GM20000 (cell line): ENCODE measurements at regions not wholly inside any gene's neighbourhood (a gene's known extent, or its start where the extent isn't known, plus 50 kb on each side); places are given as distances from the start of the nearest gene placed in this dataset.

ENCODE experiments used
- DNase-seq: peaks from one replicate; pipeline ENCODE4 v3.0.0; 2012; ENCODE audit warnings: low spot score
- CTCF ChIP-seq: IDR thresholded peaks from 2 replicates; pipeline ENCODE4 v1.5.1; 2012; ENCODE audit warnings: mild to moderate bottlenecking, control low read depth; ENCODE audit errors: extremely low read depth, missing control alignments

GRCh38 chr4:33512397-33512796 is 2731.9 kb downstream of the ARAP2 start:
- no peak for DNase-seq
- TF ChIP-seq CTCF = no peak

- no peak for TF ChIP-seq CTCF
- no peak for DNase-seq
These were observed 2725.5 kb downstream of the ARAP2 start for GRCh38 chr4:33518856-33519255.

- TF ChIP-seq CTCF = no peak
- no peak for DNase-seq
These were observed 2711.5 kb downstream of the ARAP2 start for GRCh38 chr4:33532821-33533220.

GRCh38 chr4:33536898-33537297 is 2707.4 kb downstream of the ARAP2 start:
- no peak for TF ChIP-seq CTCF
- DNase-seq = no peak

GRCh38 chr4:33537527-33537926 is 2706.8 kb downstream of the ARAP2 start:
- no peak for DNase-seq
- TF ChIP-seq CTCF = no peak

- TF ChIP-seq CTCF = no peak
- no peak for DNase-seq
These were observed 2700.3 kb downstream of the ARAP2 start for GRCh38 chr4:33543941-33544450.

- no peak for TF ChIP-seq CTCF
- DNase-seq = no peak
These were observed 2693.1 kb downstream of the ARAP2 start for GRCh38 chr4:33551244-33551643.
